ENCODE measurements at regions not wholly inside any gene's neighbourhood (a gene's known extent, or its start where the extent isn't known, plus 50 kb on each side); places are given as distances from the start of the nearest gene placed in this dataset.

GRCh38 chr6:148240861-148241477 lies 101.7 kb upstream of the SASH1 start:
- Histone ChIP-seq H3K9ac (ENCODE audit: insufficient read depth, low read length, poor library complexity, severe bottlenecking) (no peak overlapping the region), H3K27me3 (ENCODE audit: control insufficient read depth in 2 of 2, insufficient read depth in 2 of 2, low read length in 2 of 2) (no peaks in the 10 kb centered on the region), H3K9me3 (replicated peaks in 1 of 2; ENCODE audit: control insufficient read depth in 1 of 2, insufficient read depth in 1 of 2, low read length in 2 of 2) (no peaks in the 10 kb centered on the region), H3K79me2 (ENCODE audit: insufficient read depth, low read length) (no peaks in the 10 kb centered on the region), H3K4me3 (replicated peaks in 1 of 3; ENCODE audit: low read depth in 2 of 3, low read length in 3 of 3) (no peak overlapping the region), H3K4me1 (ENCODE audit: control insufficient read depth in 1 of 2, insufficient read depth in 2 of 2, low read length in 2 of 2) (no peaks in the 10 kb centered on the region), H4K20me1 (ENCODE audit: insufficient read depth, low read length) (no peaks in the 10 kb centered on the region), H3K36me3 (replicated peaks in 1 of 2; ENCODE audit: control insufficient read depth in 1 of 2, insufficient read depth in 2 of 2, low read length in 2 of 2) (no peaks in the 10 kb centered on the region), H2AFZ (ENCODE audit: insufficient read depth, low read depth, low read length, poor library complexity, severe bottlenecking) (no peak overlapping the region), H3K4me2 (replicated peaks; ENCODE audit: extremely low read depth, low read length, poor library complexity, severe bottlenecking) (no peak overlapping the region), H3K27ac (ENCODE audit: low read depth in 1 of 2, low read length in 2 of 2) (no peak overlapping the region)
- Mint-ChIP-seq H3K4me3 (no peak overlapping the region), H3K36me3 (no peaks in the 10 kb centered on the region), H3K4me1 (no peaks in the 10 kb centered on the region), H3K9me3 (peaks cover 0 to 4% (median 0%) of the 10 kb centered on the region in 7 donors), H3K27ac (no peak overlapping the region), H3K27me3 (ENCODE audit: low read depth in 3 of 3) (peaks cover 4 to 11% (median 4%) of the 10 kb centered on the region in 3 donors)
- intact Hi-C loops (cut with micrococcal nuclease), result no loop called here
- WGBS (ENCODE audit: insufficient coverage), result no CpG with 5 or more reads among the region's 3 CpGs
- TF ChIP-seq, protein P1, sequence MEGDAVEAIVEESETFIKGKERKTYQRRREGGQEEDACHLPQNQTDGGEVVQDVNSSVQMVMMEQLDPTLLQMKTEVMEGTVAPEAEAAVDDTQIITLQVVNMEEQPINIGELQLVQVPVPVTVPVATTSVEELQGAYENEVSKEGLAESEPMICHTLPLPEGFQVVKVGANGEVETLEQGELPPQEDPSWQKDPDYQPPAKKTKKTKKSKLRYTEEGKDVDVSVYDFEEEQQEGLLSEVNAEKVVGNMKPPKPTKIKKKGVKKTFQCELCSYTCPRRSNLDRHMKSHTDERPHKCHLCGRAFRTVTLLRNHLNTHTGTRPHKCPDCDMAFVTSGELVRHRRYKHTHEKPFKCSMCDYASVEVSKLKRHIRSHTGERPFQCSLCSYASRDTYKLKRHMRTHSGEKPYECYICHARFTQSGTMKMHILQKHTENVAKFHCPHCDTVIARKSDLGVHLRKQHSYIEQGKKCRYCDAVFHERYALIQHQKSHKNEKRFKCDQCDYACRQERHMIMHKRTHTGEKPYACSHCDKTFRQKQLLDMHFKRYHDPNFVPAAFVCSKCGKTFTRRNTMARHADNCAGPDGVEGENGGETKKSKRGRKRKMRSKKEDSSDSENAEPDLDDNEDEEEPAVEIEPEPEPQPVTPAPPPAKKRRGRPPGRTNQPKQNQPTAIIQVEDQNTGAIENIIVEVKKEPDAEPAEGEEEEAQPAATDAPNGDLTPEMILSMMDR (IDR thresholded peaks at IDR 0.05), result no peak
- no peak for DNase-seq

GRCh38 chr6:148242180-148242579 lies 100.5 kb upstream of the SASH1 start:
- no peak overlapping the region for H3K4me3 Mint-ChIP-seq
- intact Hi-C loops (cut with micrococcal nuclease), result no loop called here
- no peaks in the 10 kb centered on the region for H3K79me2 ChIP-seq (ENCODE audit: insufficient read depth, low read length)
- H3K27ac ChIP-seq (ENCODE audit: low read depth in 1 of 2, low read length in 2 of 2), result no peak overlapping the region
- no peak overlapping the region for H3K27ac Mint-ChIP-seq
- no peaks in the 10 kb centered on the region for H3K36me3 Mint-ChIP-seq
- no peaks in the 10 kb centered on the region for H3K4me1 Mint-ChIP-seq
- no peak overlapping the region for H3K4me2 ChIP-seq (replicated peaks; ENCODE audit: extremely low read depth, low read length, poor library complexity, severe bottlenecking)
- 100% methylated on average over 3 of the region's 4 CpGs for WGBS (ENCODE audit: insufficient coverage)
- H3K9me3 Mint-ChIP-seq, result peaks cover 0 to 2% (median 0%) of the 10 kb centered on the region in 7 donors
- H3K4me1 ChIP-seq (ENCODE audit: control insufficient read depth in 1 of 2, insufficient read depth in 2 of 2, low read length in 2 of 2), result no peaks in the 10 kb centered on the region
- peaks cover 4 to 14% (median 6%) of the 10 kb centered on the region in 3 donors for H3K27me3 Mint-ChIP-seq (ENCODE audit: low read depth in 3 of 3)
- no peak for DNase-seq
- H3K9ac ChIP-seq (ENCODE audit: insufficient read depth, low read length, poor library complexity, severe bottlenecking), result no peak overlapping the region
- H3K9me3 ChIP-seq (replicated peaks in 1 of 2; ENCODE audit: control insufficient read depth in 1 of 2, insufficient read depth in 1 of 2, low read length in 2 of 2), result no peaks in the 10 kb centered on the region
- H3K36me3 ChIP-seq (replicated peaks in 1 of 2; ENCODE audit: control insufficient read depth in 1 of 2, insufficient read depth in 2 of 2, low read length in 2 of 2), result no peaks in the 10 kb centered on the region
- H3K27me3 ChIP-seq (ENCODE audit: control insufficient read depth in 2 of 2, insufficient read depth in 2 of 2, low read length in 2 of 2), result no peaks in the 10 kb centered on the region
- TF ChIP-seq, protein P1 (IDR thresholded peaks at IDR 0.05), result no peak
- no peak overlapping the region for H2AFZ ChIP-seq (ENCODE audit: insufficient read depth, low read depth, low read length, poor library complexity, severe bottlenecking)
- H3K4me3 ChIP-seq (replicated peaks in 1 of 3; ENCODE audit: low read depth in 2 of 3, low read length in 3 of 3), result no peak overlapping the region
- no peaks in the 10 kb centered on the region for H4K20me1 ChIP-seq (ENCODE audit: insufficient read depth, low read length)
